ENCODE measurements at regions not wholly inside any gene's neighbourhood (a gene's known extent, or its start where the extent isn't known, plus 50 kb on each side); places are given as distances from the start of the nearest gene placed in this dataset.

DNA sequence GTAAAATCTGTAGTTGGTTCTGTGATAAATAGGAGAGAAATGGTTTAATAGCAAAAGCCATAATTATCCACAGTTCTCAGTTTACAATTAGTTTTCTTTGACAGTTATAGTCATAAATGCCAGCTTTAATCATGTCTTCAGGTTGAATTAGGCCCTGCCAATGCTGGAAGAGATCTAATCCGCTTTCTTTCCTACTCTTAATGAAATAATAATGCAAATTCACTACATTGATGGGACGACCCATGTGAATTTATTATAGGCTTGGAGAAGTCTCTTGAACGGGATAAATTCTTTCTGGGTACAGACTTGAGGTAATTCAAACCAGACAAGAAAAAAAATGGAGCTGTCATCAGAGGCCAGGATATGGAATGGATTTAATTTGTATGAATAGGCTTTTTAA, 950.4 kb downstream of the EFNA5 start:
- TF ChIP-seq, protein P1, sequence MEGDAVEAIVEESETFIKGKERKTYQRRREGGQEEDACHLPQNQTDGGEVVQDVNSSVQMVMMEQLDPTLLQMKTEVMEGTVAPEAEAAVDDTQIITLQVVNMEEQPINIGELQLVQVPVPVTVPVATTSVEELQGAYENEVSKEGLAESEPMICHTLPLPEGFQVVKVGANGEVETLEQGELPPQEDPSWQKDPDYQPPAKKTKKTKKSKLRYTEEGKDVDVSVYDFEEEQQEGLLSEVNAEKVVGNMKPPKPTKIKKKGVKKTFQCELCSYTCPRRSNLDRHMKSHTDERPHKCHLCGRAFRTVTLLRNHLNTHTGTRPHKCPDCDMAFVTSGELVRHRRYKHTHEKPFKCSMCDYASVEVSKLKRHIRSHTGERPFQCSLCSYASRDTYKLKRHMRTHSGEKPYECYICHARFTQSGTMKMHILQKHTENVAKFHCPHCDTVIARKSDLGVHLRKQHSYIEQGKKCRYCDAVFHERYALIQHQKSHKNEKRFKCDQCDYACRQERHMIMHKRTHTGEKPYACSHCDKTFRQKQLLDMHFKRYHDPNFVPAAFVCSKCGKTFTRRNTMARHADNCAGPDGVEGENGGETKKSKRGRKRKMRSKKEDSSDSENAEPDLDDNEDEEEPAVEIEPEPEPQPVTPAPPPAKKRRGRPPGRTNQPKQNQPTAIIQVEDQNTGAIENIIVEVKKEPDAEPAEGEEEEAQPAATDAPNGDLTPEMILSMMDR (IDR thresholded peaks at IDR 0.05; ENCODE audit: low read length): no peak
- no peak for TF ChIP-seq EZH2 (IDR thresholded peaks at IDR 0.05; ENCODE audit: borderline replicate concordance, low read length)
